ENCODE measurements at regions not wholly inside any gene's neighbourhood (a gene's known extent, or its start where the extent isn't known, plus 50 kb on each side); places are given as distances from the start of the nearest gene placed in this dataset.
"Not testable (repeated sequence)": the region's sequence is repeated elsewhere in the genome, so short reads cannot be mapped to it uniquely, and the experiment has no call there.

DNA sequence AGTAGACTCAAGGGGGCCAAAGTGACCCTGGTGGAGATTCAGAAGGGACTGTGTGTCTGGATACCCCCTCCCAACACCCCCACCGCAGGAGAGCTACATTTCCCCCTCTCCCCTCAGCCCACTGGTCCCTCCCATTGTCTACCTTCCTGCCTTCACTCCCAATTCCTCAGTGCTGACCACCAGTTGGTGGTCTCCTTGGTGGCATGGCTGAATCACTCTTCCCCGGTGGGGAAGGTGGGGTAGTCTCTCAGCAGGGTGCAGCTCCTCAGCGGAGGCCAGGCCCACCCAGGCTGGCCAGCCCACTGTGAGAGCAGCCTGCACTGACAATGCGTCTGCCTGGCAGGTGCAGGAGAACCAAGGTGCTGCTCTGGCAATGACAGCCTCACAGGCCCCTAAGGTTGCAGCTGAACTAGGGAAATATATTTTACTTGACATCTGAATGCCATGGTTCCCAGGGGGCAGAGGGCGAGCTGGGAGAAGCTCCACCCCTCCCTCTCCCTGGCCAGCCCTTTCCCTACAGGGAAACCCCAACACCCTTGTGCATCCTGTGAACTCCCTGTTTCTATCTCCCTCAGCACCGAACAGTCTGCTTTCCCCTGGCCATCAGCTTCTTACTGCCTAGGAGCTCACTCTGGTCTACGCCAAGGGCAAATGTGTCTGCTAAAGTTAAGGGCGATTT is 62.6 kb upstream of the PAX8 start:
- no peak for DNase-seq
- TF ChIP-seq, protein P1, sequence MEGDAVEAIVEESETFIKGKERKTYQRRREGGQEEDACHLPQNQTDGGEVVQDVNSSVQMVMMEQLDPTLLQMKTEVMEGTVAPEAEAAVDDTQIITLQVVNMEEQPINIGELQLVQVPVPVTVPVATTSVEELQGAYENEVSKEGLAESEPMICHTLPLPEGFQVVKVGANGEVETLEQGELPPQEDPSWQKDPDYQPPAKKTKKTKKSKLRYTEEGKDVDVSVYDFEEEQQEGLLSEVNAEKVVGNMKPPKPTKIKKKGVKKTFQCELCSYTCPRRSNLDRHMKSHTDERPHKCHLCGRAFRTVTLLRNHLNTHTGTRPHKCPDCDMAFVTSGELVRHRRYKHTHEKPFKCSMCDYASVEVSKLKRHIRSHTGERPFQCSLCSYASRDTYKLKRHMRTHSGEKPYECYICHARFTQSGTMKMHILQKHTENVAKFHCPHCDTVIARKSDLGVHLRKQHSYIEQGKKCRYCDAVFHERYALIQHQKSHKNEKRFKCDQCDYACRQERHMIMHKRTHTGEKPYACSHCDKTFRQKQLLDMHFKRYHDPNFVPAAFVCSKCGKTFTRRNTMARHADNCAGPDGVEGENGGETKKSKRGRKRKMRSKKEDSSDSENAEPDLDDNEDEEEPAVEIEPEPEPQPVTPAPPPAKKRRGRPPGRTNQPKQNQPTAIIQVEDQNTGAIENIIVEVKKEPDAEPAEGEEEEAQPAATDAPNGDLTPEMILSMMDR (IDR thresholded peaks at IDR 0.05), result no peak
- TF ChIP-seq POLR2A (IDR thresholded peaks at IDR 0.05), result no peak
- Histone ChIP-seq H3K9me3 (no peaks in the 10 kb centered on the region), H3K4me1 (no peaks in the 10 kb centered on the region), H3K4me3 (no peak overlapping the region), H3K27me3 (no peaks in the 10 kb centered on the region), H3K36me3 (replicated peaks in 1 of 2; ENCODE audit: insufficient read depth in 1 of 2, low read depth in 2 of 2) (no peaks in the 10 kb centered on the region), H3K27ac (no peak overlapping the region)
- intact Hi-C loops (cut with DNase I), result no loop called here
- 54 to 58% methylated on average over 5 to 8 of the region's 8 CpGs for WGBS, 2 donors
- ATAC-seq, result no peak

DNA sequence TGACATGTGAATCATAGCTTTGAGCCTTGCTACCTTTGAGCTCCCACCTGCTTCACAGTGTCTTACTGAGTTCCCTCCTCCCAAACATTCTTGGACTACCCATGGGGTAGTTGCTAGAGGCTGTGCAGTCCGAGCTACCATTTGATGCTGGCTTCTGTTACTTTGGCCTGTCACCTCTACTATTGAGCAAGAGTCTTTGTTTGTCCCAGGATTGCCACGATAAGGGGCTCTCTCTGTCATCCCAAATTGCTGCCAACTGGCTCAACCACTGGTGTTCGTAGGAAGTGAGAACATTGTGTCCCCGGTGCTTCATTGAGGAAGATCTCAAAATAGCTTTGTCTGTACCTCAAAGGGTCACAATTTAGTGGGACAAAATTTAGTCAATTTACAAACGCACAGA is 59.1 kb upstream of the PAX8 start:
- peak in 1 of 4 donors; percentile 19 for DNase-seq
- WGBS, 2 donors, result 43 to 65% methylated on average over 4 to 5 of the region's 5 CpGs

DNA sequence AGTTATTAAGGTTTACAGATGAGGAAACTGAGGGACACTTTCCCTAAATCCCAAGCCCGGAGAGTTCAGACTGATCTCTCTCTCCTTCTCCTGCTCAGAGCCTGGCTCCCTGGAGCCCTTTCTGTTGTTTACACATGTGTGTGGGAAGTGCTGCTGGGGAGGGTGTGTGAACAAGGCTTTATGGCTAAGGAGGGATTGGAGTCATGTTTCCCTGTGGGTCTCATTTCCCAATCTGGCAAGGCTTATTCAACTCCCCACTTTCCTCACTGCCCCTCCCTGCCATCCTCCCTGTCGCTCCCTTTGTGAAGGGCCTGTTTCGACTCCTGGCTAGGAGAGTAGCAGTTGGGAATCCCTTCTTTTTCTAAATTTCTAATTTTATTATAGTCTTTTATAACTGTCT is 57.3 kb upstream of the PAX8 start:
- 56 to 63% methylated on average over 3 of the region's 3 CpGs for WGBS, 2 donors
- H3K4me3 ChIP-seq; DNase-seq; H3K36me3 ChIP-seq (replicated peaks in 1 of 2; ENCODE audit: insufficient read depth in 1 of 2, low read depth in 2 of 2); H3K4me1 ChIP-seq; ATAC-seq; H3K27ac ChIP-seq; intact Hi-C loops (cut with DNase I); H3K9me3 ChIP-seq; H3K27me3 ChIP-seq: not testable (repeated sequence)

More for the DNA sequence above, 59.1 kb upstream of the PAX8 start:
- ATAC-seq, result peak; percentile 30
- no peaks in the 10 kb centered on the region for H3K27me3 ChIP-seq
- no peak for TF ChIP-seq POLR2A (IDR thresholded peaks at IDR 0.05)
- TF ChIP-seq, protein P1 (IDR thresholded peaks at IDR 0.05), result no peak
- H3K27ac ChIP-seq, result no peak overlapping the region
- no peak overlapping the region for H3K4me3 ChIP-seq
- H3K4me1 ChIP-seq, result no peaks in the 10 kb centered on the region
- no peaks in the 10 kb centered on the region for H3K9me3 ChIP-seq
- intact Hi-C loops (cut with DNase I), result no loop called here
- no peaks in the 10 kb centered on the region for H3K36me3 ChIP-seq (replicated peaks in 1 of 2; ENCODE audit: insufficient read depth in 1 of 2, low read depth in 2 of 2)

DNA sequence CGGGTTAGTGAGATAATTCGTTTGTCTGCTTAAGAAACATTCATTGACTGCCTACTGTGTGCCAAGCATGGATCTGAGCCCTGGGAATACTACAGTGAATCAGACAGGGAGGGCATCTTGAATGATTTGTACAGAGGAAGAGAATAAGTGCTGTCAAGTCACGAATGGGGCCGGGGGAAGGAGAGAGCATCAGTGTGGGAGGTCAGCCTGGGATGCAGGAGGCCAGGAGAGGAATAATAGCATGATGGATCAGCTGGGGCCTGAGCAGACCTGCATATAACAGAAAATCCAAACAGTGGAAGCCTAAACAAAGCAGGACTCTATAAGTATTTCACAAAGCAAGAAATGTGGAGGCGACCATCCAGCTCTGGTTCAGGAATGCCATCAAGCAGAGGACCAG is 55.4 kb upstream of the PAX8 start:
- Histone ChIP-seq H3K27me3 (no peaks in the 10 kb centered on the region), H3K36me3 (replicated peaks in 1 of 2; ENCODE audit: insufficient read depth in 1 of 2, low read depth in 2 of 2) (no peaks in the 10 kb centered on the region), H3K4me3 (no peak overlapping the region), H3K4me1 (no peaks in the 10 kb centered on the region), H3K9me3 (no peaks in the 10 kb centered on the region), H3K27ac (no peak overlapping the region)
- intact Hi-C loops (cut with DNase I), result no loop called here
- TF ChIP-seq, protein P1 (IDR thresholded peaks at IDR 0.05), result no peak
- TF ChIP-seq POLR2A (IDR thresholded peaks at IDR 0.05), result no peak
- WGBS, 2 donors, result 64 to 66% methylated on average over 5 of the region's 5 CpGs
- DNase-seq (no peak), ATAC-seq (no peak)

DNA sequence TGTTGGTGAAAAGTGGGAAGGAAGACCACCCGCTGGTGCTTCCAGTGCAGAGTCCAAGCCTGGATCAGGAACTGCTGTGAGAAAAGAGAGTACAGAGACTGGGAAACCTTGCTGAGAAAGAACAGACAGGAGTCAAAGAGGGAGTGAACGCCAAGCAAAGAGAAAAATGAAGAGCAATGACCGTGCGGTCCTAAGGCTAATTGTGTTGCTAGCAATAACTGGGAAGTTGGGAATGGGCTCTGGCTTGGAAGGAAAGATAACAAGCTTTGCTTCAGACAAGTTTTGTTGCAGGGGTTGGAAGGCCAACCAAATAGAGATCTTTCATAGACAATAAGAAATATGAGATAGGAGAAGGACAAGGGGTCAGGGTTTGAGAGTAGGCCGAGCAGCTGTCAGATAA is 55.0 kb upstream of the PAX8 start:
- H3K4me3 ChIP-seq; H3K27me3 ChIP-seq; H3K9me3 ChIP-seq; H3K4me1 ChIP-seq; intact Hi-C loops (cut with DNase I); ATAC-seq; DNase-seq; H3K36me3 ChIP-seq (replicated peaks in 1 of 2; ENCODE audit: insufficient read depth in 1 of 2, low read depth in 2 of 2); H3K27ac ChIP-seq: not testable (repeated sequence)
- WGBS, 2 donors, result 82 to 87% methylated on average over 5 of the region's 5 CpGs

DNA sequence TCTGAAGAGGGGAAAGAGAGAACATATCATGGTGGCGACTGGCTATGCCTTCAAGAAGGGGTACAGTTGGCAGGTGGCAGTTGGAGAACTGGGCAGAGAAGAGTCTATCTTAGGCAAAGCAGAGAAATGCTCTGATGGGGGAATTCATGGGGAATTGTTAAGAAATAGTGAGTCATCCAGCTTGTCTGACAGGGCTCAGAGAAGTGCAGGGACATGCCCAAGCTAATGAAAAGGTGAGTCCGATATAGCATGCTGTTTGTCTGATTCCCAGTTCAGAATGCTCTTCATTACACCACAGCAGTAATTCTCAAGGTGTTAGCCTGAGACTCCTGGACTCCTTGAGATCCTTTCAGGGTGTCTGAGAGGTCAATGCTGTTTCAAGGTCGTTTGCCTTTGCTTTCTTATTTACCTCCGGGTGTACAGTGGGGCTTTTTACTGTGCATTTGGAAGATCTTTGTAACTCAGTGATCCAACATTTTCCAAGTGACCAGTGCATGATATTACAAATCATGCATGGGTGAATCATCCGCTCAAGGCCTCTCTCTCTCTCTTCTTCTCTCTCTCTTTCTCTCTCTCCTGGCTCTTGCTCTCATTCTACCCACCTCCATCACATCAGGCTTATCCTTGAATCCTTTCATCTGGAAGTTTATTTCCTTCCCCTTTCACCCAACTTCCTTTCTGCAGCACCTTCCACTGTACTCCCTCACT is 51.5 kb upstream of the PAX8 start:
- H3K27ac ChIP-seq, ATAC-seq: not testable (repeated sequence)
- 67 to 69% methylated on average over 5 of the region's 5 CpGs for WGBS, 2 donors

DNA sequence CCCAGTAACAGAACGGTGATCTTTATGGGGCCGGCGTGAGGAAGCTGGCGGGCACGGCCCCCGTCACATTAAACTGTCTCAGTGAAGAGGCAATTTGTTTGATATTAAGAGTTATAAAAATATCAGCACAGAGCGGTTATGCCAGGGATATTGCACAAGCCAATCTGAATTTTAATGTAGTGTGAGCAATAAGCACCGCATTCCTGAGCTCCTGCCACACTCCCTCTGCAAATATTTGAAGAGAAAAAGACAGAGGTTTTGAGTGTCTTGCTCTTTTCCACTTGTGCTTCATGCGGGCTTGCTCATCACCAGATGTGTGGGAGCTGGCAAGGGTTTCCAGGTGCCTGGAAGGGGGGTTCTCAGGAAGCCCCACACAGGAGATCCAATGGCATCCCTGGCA is 50.3 kb upstream of the PAX8 start:
- H3K27ac ChIP-seq; H3K4me1 ChIP-seq; H3K4me3 ChIP-seq; DNase-seq; intact Hi-C loops (cut with DNase I); H3K27me3 ChIP-seq; H3K36me3 ChIP-seq (replicated peaks in 1 of 2; ENCODE audit: insufficient read depth in 1 of 2, low read depth in 2 of 2); H3K9me3 ChIP-seq: not testable (repeated sequence)
- WGBS, 2 donors, result 54 to 68% methylated on average over 9 of the region's 9 CpGs
- ATAC-seq, result peak; percentile 28

More for the DNA sequence above, 51.5 kb upstream of the PAX8 start:
- H3K36me3 ChIP-seq (replicated peaks in 1 of 2; ENCODE audit: insufficient read depth in 1 of 2, low read depth in 2 of 2); DNase-seq; intact Hi-C loops (cut with DNase I); H3K9me3 ChIP-seq; H3K4me1 ChIP-seq; H3K27me3 ChIP-seq; H3K4me3 ChIP-seq: not testable (repeated sequence)

DNA sequence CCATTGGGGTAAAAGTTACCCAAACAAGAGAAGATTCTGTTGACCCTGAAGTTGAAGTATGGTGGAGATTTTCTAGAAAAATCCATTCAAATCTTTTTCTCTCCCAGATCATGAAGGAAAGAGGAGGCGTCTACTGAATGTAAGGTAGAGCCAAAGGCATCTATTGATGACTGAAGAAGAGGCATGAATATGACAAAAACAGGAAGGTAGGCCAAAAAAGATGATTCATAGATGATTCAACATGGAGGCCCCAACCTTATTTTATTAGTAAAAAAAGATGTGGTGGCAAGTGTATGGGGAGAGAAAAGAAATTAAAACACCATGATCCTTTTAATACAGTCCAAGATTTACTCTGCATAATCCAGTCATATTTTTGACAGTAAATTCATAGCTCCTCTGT is 49.9 kb upstream of the PAX8 start:
- H3K27ac ChIP-seq; ATAC-seq; H3K4me3 ChIP-seq; H3K27me3 ChIP-seq; H3K36me3 ChIP-seq (replicated peaks in 1 of 2; ENCODE audit: insufficient read depth in 1 of 2, low read depth in 2 of 2); H3K9me3 ChIP-seq; H3K4me1 ChIP-seq; intact Hi-C loops (cut with DNase I); DNase-seq: not testable (repeated sequence)
- 82 to 87% methylated on average over 1 of the region's 1 CpG for WGBS, 2 donors

All from body of pancreas (tissue), 4 donors.